Heart left ventricle (tissue), 16 donors: ENCODE measurements at regions not wholly inside any gene's neighbourhood (a gene's known extent, or its start where the extent isn't known, plus 50 kb on each side); places are given as distances from the start of the nearest gene placed in this dataset.
A peak's percentile ranks its signal among the peaks of the same experiment; 100 is the strongest.

Source experiments
- ATAC-seq, 4 donors: fragments of 200-7000 bp; cut with Tn5 transposase; one replicate each; pipeline ENCODE4 v1.9.1; 2020 to 2022; ENCODE audit warnings: moderate library complexity in 4 of 4, mild to moderate bottlenecking in 3 of 4, moderate number of reproducible peaks in 1 of 4
- DNase-seq, 5 donors: peaks; one replicate each; pipeline ENCODE4 v3.0.0-alpha.2; 2020
- H3K27ac ChIP-seq, 12 donors: fragments of 200-600 bp; sonication (generic) in 4 of 12; one replicate each; pipeline versions ENCODE4 v1.5.0 to v1.8.0; 2016 to 2022; ENCODE audit warnings: mild to moderate bottlenecking in 2 of 12
- H3K27me3 ChIP-seq, 9 donors: fragments of 200-600 bp; sonication (generic) in 2 of 9; one replicate each; pipeline versions ENCODE4 v1.5.1 to v1.8.0; 2016 to 2022; ENCODE audit warnings: mild to moderate bottlenecking in 3 of 9
- H3K36me3 ChIP-seq, 9 donors: fragments of 200-600 bp; sonication (generic) in 2 of 9; one replicate each; pipeline versions ENCODE4 v1.5.0 to v1.8.0; 2018 to 2022; ENCODE audit warnings: mild to moderate bottlenecking in 2 of 9
- H3K4me1 ChIP-seq, 12 donors: fragments of 200-600 bp; sonication (generic) in 4 of 12; one replicate each; pipeline versions ENCODE4 v1.5.0 to v1.8.0; 2016 to 2022; ENCODE audit warnings: mild to moderate bottlenecking in 3 of 12
- H3K4me3 ChIP-seq, 12 donors: fragments of 200-600 bp; sonication (generic) in 4 of 12; one replicate each; pipeline versions ENCODE4 v1.5.0 to v1.8.0; 2017 to 2022; ENCODE audit warnings: mild to moderate bottlenecking in 9 of 12, moderate library complexity in 4 of 12
- H3K9me3 ChIP-seq, 12 donors: fragments of 200-600 bp; sonication (generic) in 4 of 12; one replicate each; pipeline versions ENCODE4 v1.5.0 to v1.8.0; 2016 to 2022; ENCODE audit warnings: mild to moderate bottlenecking in 1 of 12
- CTCF ChIP-seq, 12 donors: fragments of 200-600 bp; sonication (generic) in 4 of 12; IDR thresholded peaks; one replicate each; pipeline versions ENCODE4 v1.5.0 to v1.8.0; 2018 to 2022; ENCODE audit warnings: antibody characterized with exemption in 12 of 12, mild to moderate bottlenecking in 5 of 12
- POLR2A ChIP-seq, 2 donors: fragments of 450-650 bp; IDR thresholded peaks; one replicate each; pipeline ENCODE4 v1.6.1; 2017; ENCODE audit warnings: antibody characterized with exemption in 2 of 2, mild to moderate bottlenecking in 2 of 2, moderate library complexity in 2 of 2
- WGBS, 4 donors: extraction: QIAGEN DNeasy Blood & Tissue Kit in 2 of 4; methylation state at CpG; one replicate each; pipeline versions ENCODE4 v1.1.5 to v1.1.7; 2013 to 2018; 5-methylcytosine and 5-hydroxymethylcytosine counted together
- intact Hi-C, 10 donors: fragments of 100-400 bp; cut with DNase I; formaldehyde crosslinking; loops; one replicate each; pipeline versions ENCODE4 v1.11.1 to v1.14.2; 2022
- donor health status: ischemic (EF 13 %, LVEDD 7.1; RV severe dilation, severe dysfunction).
- donor health status: healthy with polysubstance abuse.
- donor health status: DM: no; HTN: yes; CAD: no.
- donor health status: DM: no; HTN: no; CAD: no.
- donor health status: ischemic (EF 25% LVEDD 6.9; RV normal size, moderate dysfunction).
- donor health status: ischemic (EF 25% LVEDD 5.7; RV mildly dilated, moderate dysfunction).
- donor health status: healthy.
- donor health status: DM: yes; HTN: yes; CAD: no.
- donor health status: ischemic (EF 35%, LVEDD 5.7; RV mildly dilated, moderate dysfunction).
- donor health status: nonischemic (EF 11% LVEDD 7.7; RV severe dilation, severe dysfunction).
- donor health status: DM: yes; HTN: yes; CAD: no.
- donor health status: PGD.
- donor health status: ischemic (EF 29% LVEDD 5.4; RV normal size, mild dysfunction).
- donor health status: nonischemic (EF 23%, LVEDD 6.1; RV moderate dilation, normal function).

GRCh38 chr5:60086583-60086982 lies 193.1 kb upstream of the PDE4D start:
- no peak for ATAC-seq
- H3K9me3 ChIP-seq: peaks cover 0 to 25% (median 3%) of the 10 kb centered on the region in 12 donors
- intact Hi-C loops: no loop called here
- H3K4me1 ChIP-seq: no peaks in the 10 kb centered on the region
- DNase-seq: no peak
- TF ChIP-seq POLR2A (IDR thresholded peaks at IDR 0.05): no peak
- no peak for TF ChIP-seq CTCF (IDR thresholded peaks at IDR 0.05)
- no peaks in the 10 kb centered on the region for H3K27me3 ChIP-seq
- H3K27ac ChIP-seq: no peak overlapping the region
- H3K36me3 ChIP-seq: no peaks in the 10 kb centered on the region
- H3K4me3 ChIP-seq: no peak overlapping the region

DNA sequence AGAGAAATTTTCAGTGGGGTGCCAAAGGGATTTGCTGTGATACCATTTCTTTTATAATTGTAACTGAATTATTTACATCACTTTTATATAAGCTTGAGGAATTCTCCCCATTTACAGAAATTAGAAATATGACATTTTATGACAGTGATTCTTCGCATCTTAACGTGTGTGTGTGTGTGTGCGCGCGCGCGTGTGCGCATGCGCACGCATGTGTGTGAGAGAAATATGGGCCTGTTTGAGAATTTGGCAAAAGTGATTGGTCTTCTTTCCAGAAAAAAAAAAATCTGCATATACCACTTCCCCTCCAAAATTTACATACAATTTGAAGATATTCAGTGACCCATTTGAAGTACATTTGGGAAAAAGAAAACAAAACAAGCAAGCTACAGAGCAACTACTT lies 190.7 kb upstream of the PDE4D start:
- WGBS, 4 donors: 93 to 98% (median 95%) methylated on average over 10 of the region's 10 CpGs
- no peak for TF ChIP-seq POLR2A (IDR thresholded peaks at IDR 0.05)
- TF ChIP-seq CTCF (IDR thresholded peaks at IDR 0.05): no peak
- DNase-seq: no peak

DNA sequence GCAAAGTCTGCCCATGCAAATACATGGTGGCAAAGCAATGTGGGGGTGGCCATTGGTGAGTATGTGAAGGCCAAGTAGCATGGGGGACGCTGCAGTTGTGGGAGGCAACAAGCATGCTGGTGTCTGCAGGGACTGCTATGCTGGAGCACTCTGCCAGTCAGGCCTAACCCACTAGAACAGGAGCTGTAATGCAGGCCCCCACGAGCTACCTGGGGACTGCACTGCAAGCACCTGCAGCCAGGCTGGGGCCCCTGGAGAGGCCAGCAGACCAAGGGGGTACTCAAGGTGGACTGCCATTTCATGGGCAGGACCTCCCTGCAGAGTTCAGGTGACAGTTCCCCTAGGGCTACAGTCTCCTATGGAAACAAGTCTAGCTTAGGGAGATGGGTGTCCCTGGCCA lies 183.8 kb upstream of the PDE4D start:
- Histone ChIP-seq H3K9me3 (peaks cover 0 to 41% (median 0%) of the 10 kb centered on the region in 12 donors), H3K27me3 (no peaks in the 10 kb centered on the region), H3K36me3 (no peaks in the 10 kb centered on the region), H3K4me1 (no peaks in the 10 kb centered on the region), H3K4me3 (no peak overlapping the region), H3K27ac (no peak overlapping the region)
- DNase-seq: peak in 1 of 5 donors; percentile 37
- 33 to 65% (median 54%) methylated on average over 1 to 2 of the region's 2 CpGs for WGBS, 4 donors
- no peak for ATAC-seq
- TF ChIP-seq CTCF (IDR thresholded peaks at IDR 0.05): no peak
- no peak for TF ChIP-seq POLR2A (IDR thresholded peaks at IDR 0.05)
- intact Hi-C loops: no loop called here

More for the DNA sequence above, 190.7 kb upstream of the PDE4D start:
- H3K4me3 ChIP-seq: no peak overlapping the region
- H3K27me3 ChIP-seq: no peaks in the 10 kb centered on the region
- H3K9me3 ChIP-seq: peaks cover 0 to 44% (median 5%) of the 10 kb centered on the region in 12 donors
- intact Hi-C loops: no loop called here
- no peaks in the 10 kb centered on the region for H3K36me3 ChIP-seq
- H3K27ac ChIP-seq: no peak overlapping the region
- no peaks in the 10 kb centered on the region for H3K4me1 ChIP-seq
- ATAC-seq: no peak

DNA sequence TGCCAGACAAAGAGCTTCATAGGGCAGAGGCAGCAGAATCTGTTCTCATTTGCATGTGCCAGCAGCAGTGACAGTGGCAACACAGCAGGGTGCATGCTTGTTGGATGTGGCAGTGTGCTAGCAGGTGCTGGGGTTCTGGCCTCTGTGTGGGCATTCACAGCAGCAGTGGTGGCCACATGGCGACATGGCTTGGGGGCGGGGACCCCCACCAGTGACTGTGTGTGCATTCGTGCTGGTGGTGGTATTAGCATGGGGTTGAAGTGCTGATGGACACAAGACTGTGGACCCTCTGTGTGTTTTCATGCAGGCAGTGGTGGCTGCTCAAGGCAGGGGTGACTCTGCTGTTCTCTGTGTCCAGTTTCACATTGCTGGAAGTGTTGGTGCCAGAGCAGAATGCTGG lies 183.2 kb upstream of the PDE4D start:
- ATAC-seq (no peak), DNase-seq (no peak)
- Histone ChIP-seq H3K4me1 (no peaks in the 10 kb centered on the region), H3K4me3 (no peak overlapping the region), H3K36me3 (no peaks in the 10 kb centered on the region), H3K9me3 (peaks cover 0 to 43% (median 0%) of the 10 kb centered on the region in 12 donors), H3K27ac (no peak overlapping the region), H3K27me3 (no peaks in the 10 kb centered on the region)
- WGBS, 4 donors: 73 to 87% (median 78%) methylated on average over 3 of the region's 3 CpGs
- no peak for TF ChIP-seq CTCF (IDR thresholded peaks at IDR 0.05)
- no peak for TF ChIP-seq POLR2A (IDR thresholded peaks at IDR 0.05)
- intact Hi-C loops: no loop called here
